CD4-positive, alpha-beta T cell treated with Interleukin-6 at 100 ng/mL for 8 hours (primary cell): ENCODE measurements at regions not wholly inside any gene's neighbourhood (a gene's known extent, or its start where the extent isn't known, plus 50 kb on each side); places are given as distances from the start of the nearest gene placed in this dataset.

Experiments
- DNase-seq: peaks from one replicate; pipeline ENCODE4 v3.0.0-alpha.2; 2020; ENCODE audit warnings: mixed read lengths, low spot score

DNA sequence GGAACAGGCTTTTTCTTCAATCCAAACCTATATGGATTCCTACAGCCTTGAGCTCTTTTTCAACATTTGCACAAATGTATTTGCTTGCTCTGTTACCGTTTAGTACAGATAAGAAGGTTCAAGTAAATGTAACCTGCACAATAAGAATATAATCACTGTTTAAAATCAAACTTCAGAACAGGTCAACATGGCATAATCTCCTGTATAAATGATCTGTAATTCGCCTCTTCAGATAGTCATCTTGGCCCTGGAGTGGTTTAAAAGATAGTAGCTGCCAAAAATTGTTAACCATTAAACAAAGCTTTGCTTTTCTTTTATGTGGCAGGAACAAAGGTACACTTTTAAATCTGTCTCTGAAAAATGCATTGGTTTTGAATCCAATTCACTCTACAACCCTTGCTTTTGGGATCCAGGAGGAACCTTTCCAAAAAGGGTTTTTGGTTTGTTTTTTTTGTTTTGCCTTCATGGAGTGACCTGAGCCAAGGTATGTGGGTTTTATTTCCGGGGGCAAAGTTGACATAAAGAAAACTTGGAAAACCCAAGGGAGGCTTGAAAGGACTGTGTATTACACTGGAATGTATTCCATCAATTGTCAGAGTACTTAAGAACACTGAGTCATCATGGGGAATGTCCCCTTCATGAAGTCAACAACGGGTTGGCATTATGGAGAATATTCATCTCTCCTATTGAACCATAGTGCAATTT, 210.4 kb upstream of the HCCS start:
- no peak for DNase-seq

- no peak for DNase-seq
Measured at GRCh38 chrX:10901290-10901633, 209.9 kb upstream of the HCCS start.

DNA sequence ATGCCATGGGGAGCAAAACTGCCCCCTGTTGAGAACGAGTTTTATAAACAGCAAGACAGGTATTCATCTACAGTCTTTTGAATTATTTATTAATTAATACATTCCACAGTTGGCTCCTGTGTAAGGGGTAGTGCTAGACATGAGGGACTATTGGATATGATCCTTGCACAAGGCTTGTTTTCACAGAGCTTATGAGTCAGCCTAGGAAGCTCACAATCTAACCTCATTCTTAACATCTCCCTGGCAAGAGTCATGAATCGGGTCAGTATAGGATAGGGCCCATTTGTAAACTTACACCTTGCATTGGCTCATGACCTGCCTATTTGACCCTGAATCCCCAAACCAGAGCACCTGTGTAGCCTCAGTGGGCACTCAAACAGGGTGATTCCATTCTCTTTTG, 209.1 kb upstream of the HCCS start:
- no peak for DNase-seq

DNA sequence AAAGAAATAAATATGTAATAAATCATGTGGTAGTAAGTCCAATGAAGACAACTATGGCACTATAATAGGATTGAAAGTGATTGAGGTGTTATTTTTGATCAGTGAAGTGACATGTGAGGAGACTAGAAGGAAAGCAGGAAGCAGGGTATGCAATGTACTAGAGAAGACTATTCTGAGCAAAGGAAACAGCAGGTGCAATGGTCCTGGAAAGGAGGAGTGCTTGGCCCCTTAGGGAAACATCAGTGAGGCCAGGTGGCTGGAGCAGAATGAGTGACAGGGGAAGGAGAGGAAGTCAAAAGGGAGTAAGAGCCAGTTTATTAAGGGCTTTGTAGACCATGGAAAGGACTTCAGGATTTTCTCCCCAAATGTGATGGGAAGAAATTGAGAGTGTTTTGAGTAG, 207.6 kb upstream of the HCCS start:
- no peak for DNase-seq

GRCh38 chrX:10904220-10904619, 206.9 kb upstream of the HCCS start:
- no peak for DNase-seq

DNA sequence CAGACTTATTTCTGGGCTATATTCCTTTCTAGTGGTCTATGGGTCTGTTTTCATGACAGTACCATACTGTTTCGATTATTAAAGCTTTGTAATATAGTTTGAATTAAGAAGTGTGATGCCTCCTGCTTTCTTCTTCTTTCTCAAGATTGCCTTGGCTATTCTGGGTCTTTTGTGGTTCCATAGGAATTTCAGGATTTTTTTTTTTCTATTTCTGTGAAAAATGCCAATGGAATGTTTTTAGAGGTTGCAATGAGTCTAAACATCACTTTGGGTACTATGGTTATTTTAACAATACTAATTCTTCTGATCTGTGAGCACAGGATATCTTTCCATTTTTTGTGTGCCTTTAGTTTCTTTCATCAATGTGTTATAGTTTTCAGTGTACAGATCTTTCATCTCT, 204.3 kb upstream of the HCCS start:
- DNase-seq: no peak

GRCh38 chrX:10922159-10922558, 189.0 kb upstream of the HCCS start:
- DNase-seq: no peak

GRCh38 chrX:10922835-10923234, 188.3 kb upstream of the HCCS start:
- no peak for DNase-seq

DNA sequence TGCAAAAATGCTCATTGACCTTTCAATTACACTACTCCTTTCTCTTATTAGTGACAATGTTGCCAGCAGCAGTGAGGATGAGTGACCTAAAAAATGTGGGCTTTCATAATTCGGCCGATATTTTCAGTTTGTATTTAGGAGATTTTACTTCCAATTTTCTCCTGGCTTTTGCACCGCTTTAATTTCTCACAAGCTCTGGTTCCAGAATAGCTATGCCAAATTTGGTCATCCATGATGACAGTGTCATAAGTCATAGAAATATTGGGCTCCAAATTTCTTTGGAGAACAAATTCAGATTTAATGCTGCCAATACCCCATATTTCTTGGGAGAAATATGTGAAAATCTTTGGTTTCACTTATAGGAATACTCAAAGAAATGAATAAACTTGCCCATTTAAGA, 187.7 kb upstream of the HCCS start:
- no peak for DNase-seq

DNA sequence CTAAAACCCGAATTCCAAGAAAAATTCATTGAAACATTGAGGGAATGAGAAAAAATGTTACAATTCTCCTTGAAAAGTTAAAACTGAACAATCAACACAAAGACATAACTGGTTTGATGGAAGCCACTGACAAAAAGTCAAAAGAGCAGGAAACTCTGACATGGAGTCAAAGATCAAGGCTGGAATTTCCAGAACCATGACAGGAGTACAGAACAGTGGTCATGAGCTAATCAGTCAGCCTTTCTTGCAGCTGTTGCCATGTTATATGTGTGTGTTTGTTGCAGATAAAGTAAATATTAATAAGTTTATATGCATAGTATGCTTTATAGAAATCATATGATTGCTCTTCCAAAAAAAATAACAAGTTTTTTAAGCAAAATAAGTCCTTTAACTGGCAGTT, 184.7 kb upstream of the HCCS start:
- DNase-seq: no peak

- DNase-seq: no peak
Measured at GRCh38 chrX:10926891-10927290, 184.2 kb upstream of the HCCS start.

GRCh38 chrX:10929747-10930146, 181.4 kb upstream of the HCCS start:
- DNase-seq: no peak

- DNase-seq: no peak
Measured at GRCh38 chrX:10930151-10930550, 181.0 kb upstream of the HCCS start.

- DNase-seq: no peak
Measured at GRCh38 chrX:10931976-10932375, 179.2 kb upstream of the HCCS start.

- DNase-seq: no peak
Measured at GRCh38 chrX:10932842-10933440, 178.2 kb upstream of the HCCS start.

DNA sequence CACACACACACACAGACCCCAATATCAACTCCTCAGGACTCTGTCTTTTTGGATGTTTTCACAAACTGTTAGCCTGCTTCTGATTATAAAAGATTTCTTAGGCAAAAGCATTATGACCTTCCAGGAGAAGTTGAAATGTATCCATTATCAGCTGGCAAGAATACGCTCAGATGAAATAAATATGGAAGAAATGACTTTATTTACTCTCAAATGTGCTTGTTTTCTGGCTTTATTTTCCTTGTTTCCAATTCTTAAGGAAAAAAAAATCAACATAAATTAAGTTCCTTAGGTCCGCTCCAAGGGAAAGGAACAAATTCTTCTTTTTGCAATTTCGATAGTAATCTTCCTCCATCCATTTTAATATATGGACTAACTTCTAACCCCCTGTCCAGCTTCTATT, 175.6 kb upstream of the HCCS start:
- no peak for DNase-seq

- DNase-seq: no peak
Measured at GRCh38 chrX:10936976-10937375, 174.2 kb upstream of the HCCS start.

DNA sequence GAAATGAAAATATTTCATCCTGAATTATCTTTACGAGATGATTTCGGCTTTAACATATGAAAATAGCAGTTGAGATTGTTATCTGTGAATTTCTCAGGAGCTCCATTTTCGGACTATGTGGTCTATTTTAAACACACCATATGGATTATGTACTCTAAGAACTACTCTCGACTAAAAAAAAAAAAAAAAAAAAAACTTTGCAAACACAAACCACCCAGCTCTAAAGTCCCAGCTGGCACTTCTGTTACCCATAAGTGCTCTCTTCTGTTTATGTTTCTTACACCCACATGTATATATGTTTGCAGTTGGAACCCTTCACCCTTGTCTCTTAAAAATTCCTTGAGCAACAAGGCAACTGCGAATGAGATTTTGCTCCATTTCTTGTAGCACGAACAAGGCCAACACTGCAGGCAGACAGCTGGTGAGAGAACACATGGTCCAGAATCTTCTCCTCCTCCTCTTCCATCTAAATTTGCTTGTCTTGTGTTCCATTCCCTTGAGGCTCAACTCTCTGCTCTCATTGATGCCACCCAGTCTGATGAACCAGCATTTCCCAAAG, 172.7 kb upstream of the HCCS start:
- DNase-seq: no peak

DNA sequence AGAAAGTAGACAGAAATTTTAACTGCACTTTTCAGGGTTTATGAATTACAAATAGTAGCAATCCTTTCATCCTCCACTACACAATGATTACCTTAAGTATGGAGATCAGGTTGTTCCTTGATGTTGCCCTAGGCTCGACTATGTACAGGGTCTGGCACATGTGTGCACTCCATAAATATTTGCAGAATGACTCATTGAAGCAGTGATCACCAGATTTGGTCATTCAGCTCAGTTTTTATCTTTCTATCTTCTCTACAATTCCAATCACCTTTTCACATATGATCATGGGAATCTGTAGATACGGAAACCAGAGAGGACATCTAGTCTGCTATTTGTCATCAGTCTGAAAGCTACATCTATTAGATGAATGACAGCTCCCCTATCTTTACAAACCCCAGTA, 171.7 kb upstream of the HCCS start:
- DNase-seq: no peak

DNA sequence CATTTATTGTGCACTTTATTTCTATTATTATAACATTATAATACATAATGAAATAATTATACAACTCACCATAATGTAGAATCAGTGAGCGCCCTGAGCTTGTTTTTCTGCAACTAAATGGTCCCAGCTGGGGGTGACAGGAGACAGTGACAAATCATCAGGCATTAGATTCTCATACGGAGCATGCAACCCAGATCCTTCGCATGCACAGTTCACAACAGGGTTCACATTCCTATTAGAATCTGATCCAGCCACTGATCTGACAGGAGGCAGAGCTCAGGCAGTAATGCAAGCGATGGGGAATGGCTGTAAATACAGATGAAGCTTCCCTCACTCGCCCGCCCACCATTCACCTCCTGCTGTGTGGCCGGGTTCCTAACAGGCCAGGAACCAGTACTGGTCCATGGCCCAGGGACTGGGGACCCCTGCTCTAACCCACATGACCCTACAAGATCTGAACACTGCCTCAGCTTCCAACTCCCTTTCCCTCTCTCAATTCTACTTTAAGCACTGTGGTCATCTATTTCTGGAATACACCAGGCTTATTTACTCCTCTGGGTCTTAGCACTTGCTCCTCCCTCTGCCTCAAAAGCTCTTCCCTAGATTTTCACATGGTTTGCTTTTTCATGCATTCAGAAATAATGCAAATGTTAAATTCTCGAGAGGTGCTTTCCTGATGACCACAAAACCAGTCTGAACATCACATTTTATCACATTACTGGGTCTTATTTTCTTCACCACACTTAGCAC, 166.8 kb upstream of the HCCS start:
- DNase-seq: no peak

DNA sequence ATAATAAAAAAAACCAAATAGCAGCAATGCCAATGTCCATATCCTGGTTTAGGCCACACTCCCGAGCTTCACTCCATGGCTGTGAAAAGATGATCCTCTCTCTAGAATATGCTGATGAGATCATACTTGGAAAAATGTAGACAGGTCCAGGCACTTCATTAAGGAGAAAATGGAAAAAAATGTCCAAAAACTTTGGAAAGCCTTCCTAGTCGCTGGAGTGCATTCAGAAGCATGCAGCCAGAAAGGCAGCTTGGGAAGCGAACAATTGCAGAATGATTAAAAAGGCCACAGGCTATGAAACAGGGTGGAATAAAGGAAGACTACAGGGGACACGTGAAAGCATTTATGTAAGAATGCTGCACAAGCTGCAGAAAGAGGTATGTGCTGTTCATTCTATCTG, 165.6 kb upstream of the HCCS start:
- no peak for DNase-seq

GRCh38 chrX:10949541-10949940, 161.6 kb upstream of the HCCS start:
- no peak for DNase-seq

DNA sequence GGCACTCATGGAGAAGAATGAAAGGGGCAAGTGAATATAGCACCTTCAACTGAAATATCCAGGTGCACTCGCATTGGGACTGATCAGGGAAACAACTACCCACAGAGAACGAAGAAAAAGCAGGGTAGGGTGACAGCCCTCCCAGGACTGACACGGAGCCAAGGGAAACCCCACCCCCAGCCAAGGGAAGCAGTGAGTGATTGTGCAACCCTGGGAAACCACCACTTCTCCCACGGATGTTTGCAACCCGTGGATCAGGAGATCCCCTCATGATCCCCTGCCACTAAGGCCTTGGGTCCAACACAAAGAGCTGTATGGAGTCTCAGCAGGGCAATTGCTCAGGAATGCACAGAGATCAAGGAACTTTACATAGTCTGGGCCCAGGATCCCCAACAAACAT, 158.5 kb upstream of the HCCS start:
- no peak for DNase-seq
